ENCODE measurements at regions not wholly inside any gene's neighbourhood (a gene's known extent, or its start where the extent isn't known, plus 50 kb on each side); places are given as distances from the start of the nearest gene placed in this dataset.
"Not testable (repeated sequence)": the region's sequence is repeated elsewhere in the genome, so short reads cannot be mapped to it uniquely, and the experiment has no call there.

DNA sequence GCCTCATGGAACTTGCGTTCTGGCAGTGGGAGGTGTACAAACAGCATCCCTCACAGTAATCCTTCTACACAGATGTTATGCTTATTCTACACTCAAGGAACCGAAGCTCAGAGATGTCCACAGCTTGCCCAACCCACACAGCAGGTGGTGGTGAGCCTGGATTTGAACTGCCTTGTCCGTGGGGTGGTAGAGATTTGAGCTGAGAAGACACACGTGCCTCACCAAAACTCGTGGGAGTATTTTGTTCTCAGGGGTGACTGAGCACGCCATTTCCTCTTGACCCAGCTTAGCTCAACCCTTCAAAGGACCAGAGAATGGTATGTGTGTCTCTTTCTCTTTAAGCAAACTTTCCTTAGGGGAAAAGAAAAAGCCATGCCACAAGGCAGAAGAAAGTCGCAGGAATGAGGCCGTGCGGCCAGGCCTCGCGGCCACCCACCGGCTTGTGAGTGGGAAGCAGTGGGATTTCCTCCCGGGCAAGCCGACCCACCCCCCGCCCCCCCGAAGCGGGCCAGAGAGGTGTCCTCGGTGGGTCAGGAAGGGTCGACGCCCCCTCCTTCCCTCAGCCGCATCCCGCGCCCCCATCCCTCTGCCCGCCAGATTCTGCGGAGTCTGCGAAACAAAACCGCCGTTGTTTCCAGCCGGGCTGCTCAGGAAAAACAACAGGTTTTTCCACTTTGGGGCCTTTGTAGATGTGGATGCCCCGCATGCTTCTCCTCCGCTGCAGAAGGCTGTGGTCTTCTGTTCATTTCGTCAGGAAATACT is 123.8 kb upstream of the ZNF469 start:
- not testable (repeated sequence) for H3K27ac ChIP-seq (ENCODE audit: low read length, poor library complexity, severe bottlenecking); H3K4me3 ChIP-seq (ENCODE audit: insufficient read depth in 1 of 2, low read depth in 1 of 2, low read length in 2 of 2); H3K9me3 ChIP-seq (ENCODE audit: control insufficient read depth, low read length); H3K79me1 ChIP-seq (replicated peaks; ENCODE audit: low read length, poor library complexity, severe bottlenecking); H2BK5ac ChIP-seq (ENCODE audit: low read depth, low read length, poor library complexity, severe bottlenecking); H2AFZ ChIP-seq (ENCODE audit: low read depth, low read length); H3K36me3 ChIP-seq (ENCODE audit: control insufficient read depth in 1 of 2, insufficient read depth in 2 of 2, low read depth in 1 of 2, low read length in 2 of 2); H3K4ac ChIP-seq (ENCODE audit: low read depth in 1 of 2, low read length in 2 of 2); H3K14ac ChIP-seq (ENCODE audit: low read length in 2 of 2); H4K91ac ChIP-seq (ENCODE audit: low read length); H3K23ac ChIP-seq (ENCODE audit: low read length in 2 of 2); H3K27me3 ChIP-seq (ENCODE audit: control insufficient read depth in 1 of 2, insufficient read depth in 1 of 2, low read length in 2 of 2); DNase-seq; H3K9ac ChIP-seq (ENCODE audit: low read length); H2AK5ac ChIP-seq (ENCODE audit: low read length, severe bottlenecking)
- Histone ChIP-seq H2BK15ac (ENCODE audit: low read depth, poor library complexity, severe bottlenecking) (peak overlapping the region; percentile 28), H4K8ac (ENCODE audit: low read length) (peak overlapping the region; percentile 77), H2BK120ac (ENCODE audit: low read depth, low read length) (peak overlapping the region; percentile 79), H3K18ac (ENCODE audit: low read depth in 1 of 2, low read length in 2 of 2) (peak overlapping the region; percentile 24 to 75), H3K4me2 (ENCODE audit: low read length, poor library complexity, severe bottlenecking) (peak overlapping the region; percentile 34), H2BK12ac (ENCODE audit: low read length in 2 of 2) (peak overlapping the region in 1 of 2 experiments; percentile 88), H3K4me1 (ENCODE audit: control insufficient read depth, insufficient read depth, low read depth, low read length) (peaks cover 25% of the 10 kb centered on the region)
- WGBS: 54% methylated on average over 23 of the region's 32 CpGs

DNA sequence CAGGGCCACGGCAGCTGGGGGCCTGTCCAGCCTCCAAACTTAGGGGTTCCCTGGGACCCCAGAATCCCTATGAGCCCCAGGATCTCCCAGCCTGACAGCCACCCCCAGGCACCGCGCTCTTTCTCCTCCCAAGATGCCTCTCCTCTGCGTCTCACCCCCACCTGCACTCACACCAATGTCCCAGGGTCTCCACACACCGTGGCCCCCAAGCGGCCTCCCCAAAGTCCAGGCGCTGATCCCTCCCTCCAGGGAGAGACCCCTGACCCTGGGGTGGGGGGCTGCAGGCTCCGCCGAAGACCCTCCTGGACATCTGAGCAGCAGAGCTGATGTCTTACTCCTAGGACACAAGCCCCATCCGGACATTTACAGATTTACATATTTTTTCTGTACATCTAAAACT is 123.2 kb upstream of the ZNF469 start:
- Histone ChIP-seq H2BK12ac (ENCODE audit: low read length in 2 of 2) (peak overlapping the region in 1 of 2 experiments; percentile 72), H3K4me1 (ENCODE audit: control insufficient read depth, insufficient read depth, low read depth, low read length) (peaks cover 29% of the 10 kb centered on the region), H2BK15ac (ENCODE audit: low read depth, poor library complexity, severe bottlenecking) (peak overlapping the region; percentile 28), H3K18ac (ENCODE audit: low read depth in 1 of 2, low read length in 2 of 2) (peak overlapping the region in 1 of 2 experiments; percentile 12)
- H3K4ac ChIP-seq (ENCODE audit: low read depth in 1 of 2, low read length in 2 of 2); H2BK120ac ChIP-seq (ENCODE audit: low read depth, low read length); H3K9me3 ChIP-seq (ENCODE audit: control insufficient read depth, low read length); H3K9ac ChIP-seq (ENCODE audit: low read length); H3K23ac ChIP-seq (ENCODE audit: low read length in 2 of 2); H2AFZ ChIP-seq (ENCODE audit: low read depth, low read length); H3K27me3 ChIP-seq (ENCODE audit: control insufficient read depth in 1 of 2, insufficient read depth in 1 of 2, low read length in 2 of 2); H3K4me3 ChIP-seq (ENCODE audit: insufficient read depth in 1 of 2, low read depth in 1 of 2, low read length in 2 of 2); H4K91ac ChIP-seq (ENCODE audit: low read length); DNase-seq; H3K14ac ChIP-seq (ENCODE audit: low read length in 2 of 2); H3K27ac ChIP-seq (ENCODE audit: low read length, poor library complexity, severe bottlenecking); H3K79me1 ChIP-seq (replicated peaks; ENCODE audit: low read length, poor library complexity, severe bottlenecking); H2AK5ac ChIP-seq (ENCODE audit: low read length, severe bottlenecking); H3K4me2 ChIP-seq (ENCODE audit: low read length, poor library complexity, severe bottlenecking); H3K36me3 ChIP-seq (ENCODE audit: control insufficient read depth in 1 of 2, insufficient read depth in 2 of 2, low read depth in 1 of 2, low read length in 2 of 2); H4K8ac ChIP-seq (ENCODE audit: low read length); H2BK5ac ChIP-seq (ENCODE audit: low read depth, low read length, poor library complexity, severe bottlenecking): not testable (repeated sequence)
- WGBS: 83% methylated on average over 8 of the region's 10 CpGs

- H3K4me3 ChIP-seq (ENCODE audit: insufficient read depth in 1 of 2, low read depth in 1 of 2, low read length in 2 of 2); H4K8ac ChIP-seq (ENCODE audit: low read length); H3K9ac ChIP-seq (ENCODE audit: low read length); H2AFZ ChIP-seq (ENCODE audit: low read depth, low read length); H3K79me1 ChIP-seq (replicated peaks; ENCODE audit: low read length, poor library complexity, severe bottlenecking); H2BK120ac ChIP-seq (ENCODE audit: low read depth, low read length); H3K36me3 ChIP-seq (ENCODE audit: control insufficient read depth in 1 of 2, insufficient read depth in 2 of 2, low read depth in 1 of 2, low read length in 2 of 2); DNase-seq; H4K91ac ChIP-seq (ENCODE audit: low read length); H2AK5ac ChIP-seq (ENCODE audit: low read length, severe bottlenecking); H3K14ac ChIP-seq (ENCODE audit: low read length in 2 of 2); H3K4me2 ChIP-seq (ENCODE audit: low read length, poor library complexity, severe bottlenecking); H3K23ac ChIP-seq (ENCODE audit: low read length in 2 of 2); H3K27ac ChIP-seq (ENCODE audit: low read length, poor library complexity, severe bottlenecking); H3K4ac ChIP-seq (ENCODE audit: low read depth in 1 of 2, low read length in 2 of 2); H3K9me3 ChIP-seq (ENCODE audit: control insufficient read depth, low read length); H2BK15ac ChIP-seq (ENCODE audit: low read depth, poor library complexity, severe bottlenecking); H3K27me3 ChIP-seq (ENCODE audit: control insufficient read depth in 1 of 2, insufficient read depth in 1 of 2, low read length in 2 of 2); H2BK5ac ChIP-seq (ENCODE audit: low read depth, low read length, poor library complexity, severe bottlenecking): not testable (repeated sequence)
- Histone ChIP-seq H2BK12ac (ENCODE audit: low read length in 2 of 2) (peak overlapping the region in 1 of 2 experiments; percentile 45), H3K4me1 (ENCODE audit: control insufficient read depth, insufficient read depth, low read depth, low read length) (peaks cover 34% of the 10 kb centered on the region), H3K18ac (ENCODE audit: low read depth in 1 of 2, low read length in 2 of 2) (peak overlapping the region in 1 of 2 experiments; percentile 16)
- WGBS: 96% methylated on average over 17 of the region's 17 CpGs
These were observed 122.6 kb upstream of the ZNF469 start for GRCh38 chr16:88260146-88260545.

DNA sequence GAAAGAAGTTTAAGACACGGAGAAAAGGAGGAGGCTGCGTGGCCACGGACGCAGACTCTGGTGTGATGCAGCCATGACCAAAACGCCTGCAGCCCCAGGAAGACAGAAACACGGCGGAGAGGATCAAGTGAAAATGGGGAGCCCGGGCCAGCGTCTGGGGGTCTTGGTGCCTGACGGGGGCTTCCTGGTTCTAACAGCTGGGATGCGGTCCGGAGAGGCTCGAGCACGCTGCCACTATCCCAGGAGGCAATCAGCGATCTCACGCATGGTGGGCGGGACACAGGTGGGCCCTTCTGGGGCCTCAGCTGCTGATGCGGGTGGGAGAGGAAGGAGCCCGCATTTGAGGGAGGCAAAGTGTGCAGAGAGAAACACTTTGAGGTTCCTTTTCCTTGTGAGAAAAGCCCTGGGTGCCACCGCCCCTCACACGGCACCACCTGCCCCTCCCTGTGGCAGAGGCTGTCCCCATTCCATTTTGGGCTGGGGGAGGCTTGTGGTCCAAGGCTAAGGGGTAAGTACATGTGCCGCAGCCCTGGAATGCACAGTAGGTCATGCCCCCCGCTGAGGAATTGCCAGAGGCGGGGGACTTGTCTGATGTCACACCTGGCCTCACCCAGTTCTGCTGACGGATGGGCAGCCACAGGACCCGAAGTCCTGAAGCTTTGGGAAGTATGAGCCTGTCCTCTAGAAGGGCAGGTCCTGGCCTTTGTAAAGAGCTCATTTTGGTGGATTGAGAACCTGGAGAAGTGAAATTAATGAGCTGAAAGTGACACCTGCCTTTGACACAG is 121.7 kb upstream of the ZNF469 start:
- H3K4me2 ChIP-seq (ENCODE audit: low read length, poor library complexity, severe bottlenecking); H3K9ac ChIP-seq (ENCODE audit: low read length); H2BK120ac ChIP-seq (ENCODE audit: low read depth, low read length); H3K23ac ChIP-seq (ENCODE audit: low read length in 2 of 2); H3K27me3 ChIP-seq (ENCODE audit: control insufficient read depth in 1 of 2, insufficient read depth in 1 of 2, low read length in 2 of 2); H3K9me3 ChIP-seq (ENCODE audit: control insufficient read depth, low read length); H3K14ac ChIP-seq (ENCODE audit: low read length in 2 of 2); H3K36me3 ChIP-seq (ENCODE audit: control insufficient read depth in 1 of 2, insufficient read depth in 2 of 2, low read depth in 1 of 2, low read length in 2 of 2); H3K18ac ChIP-seq (ENCODE audit: low read depth in 1 of 2, low read length in 2 of 2); H2BK5ac ChIP-seq (ENCODE audit: low read depth, low read length, poor library complexity, severe bottlenecking); H3K4me3 ChIP-seq (ENCODE audit: insufficient read depth in 1 of 2, low read depth in 1 of 2, low read length in 2 of 2); H2AFZ ChIP-seq (ENCODE audit: low read depth, low read length); H3K79me1 ChIP-seq (replicated peaks; ENCODE audit: low read length, poor library complexity, severe bottlenecking); H2AK5ac ChIP-seq (ENCODE audit: low read length, severe bottlenecking); H3K4ac ChIP-seq (ENCODE audit: low read depth in 1 of 2, low read length in 2 of 2); DNase-seq; H4K8ac ChIP-seq (ENCODE audit: low read length); H3K27ac ChIP-seq (ENCODE audit: low read length, poor library complexity, severe bottlenecking): not testable (repeated sequence)
- peak overlapping the region; percentile 75 for H4K91ac ChIP-seq (ENCODE audit: low read length)
- H3K4me1 ChIP-seq (ENCODE audit: control insufficient read depth, insufficient read depth, low read depth, low read length): peaks cover 41% of the 10 kb centered on the region
- H2BK12ac ChIP-seq (ENCODE audit: low read length in 2 of 2): peak overlapping the region in 1 of 2 experiments; percentile 68
- 95% methylated on average over 23 of the region's 26 CpGs for WGBS
- H2BK15ac ChIP-seq (ENCODE audit: low read depth, poor library complexity, severe bottlenecking): peak overlapping the region; percentile 52
